Small intestine (tissue), 7 donors: ENCODE measurements at regions not wholly inside any gene's neighbourhood (a gene's known extent, or its start where the extent isn't known, plus 50 kb on each side); places are given as distances from the start of the nearest gene placed in this dataset.

Experiments
- DNase-seq, 2 donors: peaks; one replicate each; pipeline versions ENCODE4 v3.0.0 to v3.0.0-alpha.2; 2013
- FAIRE-seq: peaks from 2 replicates; lab custom pipeline; 2012; peaks lifted over from hg19 to GRCh38; lab: Jason Lieb, UNC
- H3K27ac ChIP-seq, 3 donors: one replicate each; pipeline ENCODE4 v1.5.1; 2013; ENCODE audit warnings: low read length in 2 of 3, mild to moderate bottlenecking in 2 of 3, control low read depth in 1 of 3, inconsistent platforms in 1 of 3, low read depth in 1 of 3, moderate library complexity in 1 of 3
- H3K27me3 ChIP-seq, 3 donors: one replicate each; pipeline ENCODE4 v1.6.1; 2013; ENCODE audit warnings: low read length in 3 of 3, inconsistent platforms in 1 of 3; ENCODE audit not compliant: control insufficient read depth in 3 of 3, insufficient read depth in 3 of 3
- H3K36me3 ChIP-seq, 3 donors: one replicate each; pipeline ENCODE4 v1.6.1; 2013; ENCODE audit warnings: low read length in 3 of 3, inconsistent platforms in 1 of 3, low read depth in 1 of 3, mild to moderate bottlenecking in 1 of 3, moderate library complexity in 1 of 3; ENCODE audit not compliant: control insufficient read depth in 3 of 3, insufficient read depth in 2 of 3
- H3K4me1 ChIP-seq, 3 donors: one replicate each; pipeline ENCODE4 v1.6.1; 2013; ENCODE audit warnings: low read length in 2 of 3, inconsistent platforms in 1 of 3, low read depth in 1 of 3, mild to moderate bottlenecking in 1 of 3, moderate library complexity in 1 of 3; ENCODE audit not compliant: control insufficient read depth in 3 of 3, insufficient read depth in 2 of 3
- H3K4me3 ChIP-seq, 3 donors: one replicate each; pipeline ENCODE4 v1.5.1; 2013; ENCODE audit warnings: low read length in 3 of 3, control low read depth in 1 of 3, inconsistent platforms in 1 of 3, low read depth in 1 of 3, mild to moderate bottlenecking in 1 of 3, moderate library complexity in 1 of 3
- H3K9me3 ChIP-seq, 2 donors: one replicate each; pipeline ENCODE4 v1.6.1; 2013; ENCODE audit warnings: low read depth in 1 of 2, low read length in 1 of 2; ENCODE audit not compliant: control insufficient read depth in 2 of 2, insufficient read depth in 1 of 2
- WGBS, 3 donors: extraction: QIAGEN DNeasy Blood & Tissue Kit; methylation state at CpG; one replicate each; pipeline ENCODE4 v1.1.7; 2013; 5-methylcytosine and 5-hydroxymethylcytosine counted together
- donor health status: healthy with polysubstance abuse.
- donor health status: control.
- donor health status: control.
- donor health status: Bipolar disorder and iron deficiency.
- donor health status: healthy.

DNA sequence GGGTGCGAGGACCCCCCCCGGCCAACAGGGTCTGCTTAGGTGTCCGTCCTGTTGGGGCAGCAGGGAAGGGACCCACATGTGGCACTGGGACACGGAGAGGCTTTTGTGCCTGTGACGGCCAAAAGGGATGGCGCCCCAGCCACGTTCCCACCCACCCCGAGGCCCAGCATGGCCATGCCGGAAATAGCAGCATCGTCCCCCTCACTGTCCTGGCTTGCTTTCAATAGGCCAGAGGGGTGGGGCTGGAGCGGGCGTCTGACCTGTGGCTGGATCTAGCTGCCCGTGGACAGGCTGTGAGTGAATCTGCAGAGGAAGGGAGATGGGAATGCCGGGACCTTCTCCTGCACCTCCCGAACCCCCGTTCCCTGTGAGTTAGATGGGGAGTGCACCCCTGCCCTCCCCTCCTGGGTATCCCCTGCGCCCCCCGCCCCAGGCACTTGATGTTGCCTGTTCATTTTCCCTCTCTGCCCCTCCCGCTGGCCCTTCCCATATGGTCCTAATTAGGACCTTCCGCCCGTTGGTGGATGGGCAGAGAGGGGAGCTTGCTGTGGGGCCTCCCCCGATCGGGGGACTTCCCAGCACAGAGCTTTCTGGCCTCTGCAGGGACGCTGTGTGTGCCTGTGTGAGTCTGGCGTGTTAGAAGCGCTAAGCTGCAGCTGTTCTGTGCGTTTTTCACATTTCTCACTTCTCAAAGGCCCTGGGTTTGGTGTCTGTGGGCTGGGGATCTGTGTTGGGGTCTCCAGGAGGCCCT lies 292.8 kb downstream of the SEC14L1 start:
- Histone ChIP-seq H3K27me3 (no peaks in the 10 kb centered on the region), H3K9me3 (no peaks in the 10 kb centered on the region), H3K4me3 (no peak overlapping the region), H3K4me1 (peaks cover 0 to 78% (median 26%) of the 10 kb centered on the region in 3 donors), H3K27ac (peak overlapping the region in 2 of 3 donors; percentile 8 to 29), H3K36me3 (peaks cover 0 to 90% (median 0%) of the 10 kb centered on the region in 3 donors)
- 64 to 88% (median 82%) methylated on average over 25 to 27 of the region's 27 CpGs for WGBS, 3 donors
- no peak for DNase-seq
- no peak for FAIRE-seq

DNA sequence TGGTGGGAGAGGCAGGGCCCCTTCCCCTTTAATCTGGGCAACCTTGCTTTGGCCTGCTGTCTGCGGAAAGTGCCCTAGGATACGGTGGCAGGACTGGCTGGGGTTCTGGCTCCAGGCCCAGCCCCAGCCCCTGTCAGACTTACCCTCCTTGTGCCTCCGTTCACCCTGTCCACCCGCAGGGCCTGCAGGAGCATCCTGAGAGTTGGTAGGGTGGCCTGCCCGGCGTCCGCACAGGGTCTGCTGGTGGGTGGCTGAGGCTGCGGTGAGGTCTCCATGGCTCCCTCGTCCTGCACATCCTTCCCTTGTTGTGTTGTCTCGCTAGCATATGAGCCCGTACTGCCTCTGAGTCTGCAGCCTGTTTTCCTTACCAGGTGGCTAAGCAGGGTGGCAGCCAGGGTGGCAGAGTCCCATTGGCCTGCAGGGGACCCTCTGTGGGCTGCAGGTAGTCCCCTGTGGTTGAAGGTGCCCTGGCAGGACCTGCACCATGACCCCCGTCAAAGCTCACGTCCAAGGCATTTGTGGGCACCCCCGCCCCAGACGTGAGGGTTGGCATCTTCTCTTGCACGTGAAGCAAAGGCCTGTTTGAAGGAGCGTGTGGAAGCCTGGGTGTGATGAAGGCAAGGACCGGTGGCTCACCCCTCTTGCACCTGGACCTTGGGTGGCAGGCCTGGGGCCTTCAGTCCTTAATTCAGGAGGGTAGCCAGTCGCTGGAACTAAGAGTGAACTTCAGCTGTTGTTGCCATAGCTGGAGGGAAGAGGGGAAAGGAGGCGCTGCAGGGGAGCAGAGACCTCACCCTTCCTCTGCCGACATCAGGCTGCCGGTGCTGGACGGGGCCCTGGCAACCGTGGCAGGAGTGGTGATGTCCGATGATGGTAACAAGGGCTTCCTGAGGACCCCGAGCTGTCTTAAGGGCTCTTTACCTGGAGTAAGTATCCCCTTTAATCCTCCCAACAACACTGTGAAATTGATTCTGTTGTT lies 293.7 kb downstream of the SEC14L1 start:
- no peaks in the 10 kb centered on the region for H3K9me3 ChIP-seq
- no peak overlapping the region for H3K4me3 ChIP-seq
- peak overlapping the region in 2 of 3 donors; percentile 8 to 29 for H3K27ac ChIP-seq
- DNase-seq (no peak), FAIRE-seq (no peak)
- peaks cover 0 to 82% (median 0%) of the 10 kb centered on the region in 3 donors for H3K36me3 ChIP-seq
- 79 to 89% (median 87%) methylated on average over 26 of the region's 26 CpGs for WGBS, 3 donors
- H3K27me3 ChIP-seq, result no peaks in the 10 kb centered on the region
- peaks cover 0 to 78% (median 26%) of the 10 kb centered on the region in 3 donors for H3K4me1 ChIP-seq

DNA sequence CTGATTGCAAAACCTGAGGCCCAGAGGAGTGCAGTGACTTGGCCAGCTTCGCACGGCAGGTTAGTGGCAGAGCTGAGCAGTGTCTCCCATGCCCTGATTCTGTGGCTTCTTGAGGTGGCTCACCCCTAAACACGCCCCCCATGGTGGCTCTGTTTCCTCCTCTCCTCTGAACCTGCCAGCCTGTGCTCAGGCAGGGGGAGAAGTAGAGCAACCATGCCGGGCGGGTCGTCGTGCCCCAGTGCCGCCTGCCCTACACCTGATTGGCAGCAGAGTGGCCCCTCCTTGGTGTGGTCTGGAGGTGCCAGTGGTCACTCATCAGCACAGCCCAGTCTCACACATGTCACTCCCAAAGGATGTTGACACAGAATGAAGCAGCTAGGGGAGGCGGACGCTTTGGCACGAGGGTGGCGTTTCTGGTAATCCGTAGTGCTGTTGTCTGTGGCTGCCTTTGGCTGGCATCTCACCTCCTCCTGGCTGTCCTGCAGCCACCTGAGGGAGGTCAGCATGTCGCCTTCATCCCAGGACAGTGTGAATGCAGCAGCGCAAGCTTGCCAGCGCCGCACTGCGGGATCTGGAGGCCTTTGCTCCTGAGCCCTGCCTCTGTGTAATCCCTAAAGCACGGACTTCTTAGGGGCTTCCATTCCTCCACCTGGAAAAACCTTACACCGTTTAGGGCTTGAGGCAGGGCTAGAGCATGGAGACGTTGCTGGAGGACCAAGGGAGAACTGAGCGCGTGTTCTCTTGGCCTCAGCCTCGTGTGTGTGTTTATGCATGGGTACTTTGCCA lies 294.7 kb downstream of the SEC14L1 start:
- FAIRE-seq, result no peak
- WGBS, 3 donors, result 80 to 88% (median 86%) methylated on average over 24 of the region's 24 CpGs
- Histone ChIP-seq H3K36me3 (peaks cover 0 to 73% (median 0%) of the 10 kb centered on the region in 3 donors), H3K27ac (peak overlapping the region in 1 of 3 donors; percentile 17), H3K4me3 (no peak overlapping the region), H3K27me3 (no peaks in the 10 kb centered on the region), H3K4me1 (peaks cover 0 to 74% (median 24%) of the 10 kb centered on the region in 3 donors), H3K9me3 (no peaks in the 10 kb centered on the region)
- DNase-seq, result no peak

DNA sequence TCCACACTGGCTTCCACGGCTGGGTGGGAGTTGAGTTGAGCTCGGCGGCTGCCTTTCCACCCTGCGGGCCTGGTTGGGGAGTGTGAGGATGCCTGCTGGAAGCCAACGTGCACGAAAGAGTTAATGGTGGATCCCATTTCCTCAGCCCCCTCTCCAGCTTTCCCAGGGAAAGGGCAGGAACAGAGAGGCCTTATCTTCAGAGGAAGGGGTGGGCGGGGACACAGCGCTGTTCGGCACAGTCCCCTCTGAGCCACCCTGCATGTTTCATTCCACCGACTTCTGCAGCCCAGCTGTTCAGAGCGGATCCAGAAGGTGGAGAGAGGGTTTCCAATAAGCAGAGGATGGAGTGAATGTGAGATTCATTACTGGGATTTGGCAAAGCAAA lies 295.3 kb downstream of the SEC14L1 start:
- 44 to 80% (median 73%) methylated on average over 11 of the region's 11 CpGs for WGBS, 3 donors
- Histone ChIP-seq H3K4me1 (peaks cover 0 to 78% (median 27%) of the 10 kb centered on the region in 3 donors), H3K27me3 (no peaks in the 10 kb centered on the region), H3K36me3 (peaks cover 0 to 73% (median 0%) of the 10 kb centered on the region in 3 donors), H3K4me3 (no peak overlapping the region), H3K27ac (no peak overlapping the region), H3K9me3 (no peaks in the 10 kb centered on the region)
- no peak for DNase-seq
- no peak for FAIRE-seq

DNA sequence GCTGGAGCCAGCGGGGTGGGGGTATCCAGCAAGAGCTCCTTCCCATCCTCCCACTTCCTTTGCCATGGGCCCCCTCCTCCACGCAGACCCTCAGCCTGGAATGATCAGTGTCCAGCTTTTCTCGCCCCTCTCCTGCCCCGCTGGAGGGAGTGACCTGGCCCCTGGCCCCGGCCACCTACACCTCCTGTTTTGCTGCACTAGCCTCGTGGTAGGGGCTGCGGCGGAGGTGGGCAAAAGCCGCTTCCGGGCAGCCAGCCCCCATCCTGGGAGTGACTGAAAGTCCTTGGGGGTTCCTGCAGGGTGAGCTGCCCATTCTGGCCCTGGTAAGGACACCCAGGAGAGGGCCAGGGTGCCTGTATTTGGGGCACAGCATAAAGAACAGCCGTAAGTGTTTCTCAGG lies 295.7 kb downstream of the SEC14L1 start:
- 62 to 89% (median 85%) methylated on average over 11 of the region's 11 CpGs for WGBS, 3 donors
- H3K4me1 ChIP-seq, result peaks cover 0 to 82% (median 27%) of the 10 kb centered on the region in 3 donors
- H3K27ac ChIP-seq, result peak overlapping the region in 1 of 3 donors; percentile 46
- no peak for FAIRE-seq
- no peak overlapping the region for H3K4me3 ChIP-seq
- peaks cover 0 to 75% (median 0%) of the 10 kb centered on the region in 3 donors for H3K36me3 ChIP-seq
- DNase-seq, result no peak
- no peaks in the 10 kb centered on the region for H3K9me3 ChIP-seq
- no peaks in the 10 kb centered on the region for H3K27me3 ChIP-seq

DNA sequence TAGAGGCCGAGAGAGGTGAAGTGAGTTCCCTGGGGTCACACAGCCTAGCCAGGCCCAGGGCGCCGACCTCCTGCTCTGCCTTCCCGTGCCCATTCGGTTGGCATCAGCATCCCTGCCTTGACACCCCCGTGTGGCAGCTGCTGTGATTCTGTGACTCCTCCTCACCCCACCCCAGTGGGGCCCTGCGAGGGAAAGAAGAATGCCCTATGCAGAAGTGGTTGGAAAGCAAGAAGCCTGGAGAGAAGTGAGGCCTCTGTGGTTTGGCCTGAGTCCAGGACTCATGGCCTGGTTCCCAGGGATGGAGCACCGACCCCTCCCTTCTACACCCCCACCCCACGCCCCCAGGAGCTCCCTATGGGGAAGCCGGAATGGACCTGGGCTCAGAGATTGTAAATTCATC lies 296.2 kb downstream of the SEC14L1 start:
- no peaks in the 10 kb centered on the region for H3K9me3 ChIP-seq
- H3K4me1 ChIP-seq, result peaks cover 0 to 86% (median 27%) of the 10 kb centered on the region in 3 donors
- DNase-seq, result peak in 1 of 2 donors; percentile 61
- no peak for FAIRE-seq
- H3K27me3 ChIP-seq, result no peaks in the 10 kb centered on the region
- no peak overlapping the region for H3K4me3 ChIP-seq
- 37 to 64% (median 37%) methylated on average over 10 of the region's 10 CpGs for WGBS, 3 donors
- peaks cover 0 to 72% (median 0%) of the 10 kb centered on the region in 3 donors for H3K36me3 ChIP-seq
- H3K27ac ChIP-seq, result peak overlapping the region in 1 of 3 donors; percentile 46

DNA sequence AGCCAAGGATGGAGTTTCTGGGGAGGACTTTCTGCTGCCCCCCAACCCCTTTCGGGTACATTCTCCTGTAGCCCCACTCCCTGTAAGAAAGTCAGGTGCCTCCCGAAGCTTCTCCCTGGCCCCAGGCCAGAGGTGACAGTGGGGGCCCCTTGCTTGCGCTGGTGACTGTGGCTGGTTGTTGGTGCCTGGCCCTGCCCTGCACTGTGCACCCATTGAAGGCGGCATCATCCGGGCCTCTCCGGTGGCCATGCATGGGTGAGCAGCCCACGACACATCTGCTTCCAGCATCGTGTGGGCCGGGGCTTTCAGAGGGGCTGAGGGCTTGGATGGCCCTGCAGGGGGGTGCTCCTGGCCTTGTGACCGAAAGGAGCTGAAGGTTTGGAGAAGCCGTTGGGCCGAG lies 297.0 kb downstream of the SEC14L1 start:
- Histone ChIP-seq H3K36me3 (peaks cover 0 to 65% (median 0%) of the 10 kb centered on the region in 3 donors), H3K4me1 (peaks cover 0 to 86% (median 27%) of the 10 kb centered on the region in 3 donors), H3K27me3 (no peaks in the 10 kb centered on the region), H3K27ac (peak overlapping the region in 1 of 3 donors; percentile 13), H3K9me3 (no peaks in the 10 kb centered on the region), H3K4me3 (no peak overlapping the region)
- DNase-seq (no peak), FAIRE-seq (no peak)
- whole genome bisulfite sequencing, 3 donors, result 82 to 92% (median 83%) methylated on average over 12 of the region's 12 CpGs
